ENCODE measurements at regions not wholly inside any gene's neighbourhood (a gene's known extent, or its start where the extent isn't known, plus 50 kb on each side); places are given as distances from the start of the nearest gene placed in this dataset.

- Histone ChIP-seq H3K36me3 (ENCODE audit: control insufficient read depth, insufficient read depth, low read length) (no peaks in the 10 kb centered on the region), H3K4me3 (ENCODE audit: low read depth, low read length) (no peak overlapping the region), H3K27me3 (ENCODE audit: control insufficient read depth, insufficient read depth, low read length) (no peaks in the 10 kb centered on the region)
- TF ChIP-seq CTCF (IDR thresholded peaks at IDR 0.05; ENCODE audit: insufficient read depth, low read length, severe bottlenecking): no peak
- FAIRE-seq (no peak), DNase-seq (ENCODE audit: low read depth) (no peak)
These were observed 86.7 kb upstream of the ZNF716 start for GRCh38 chr7:57363321-57363720.

- Histone ChIP-seq H3K4me3 (ENCODE audit: low read depth, low read length) (no peak overlapping the region), H3K36me3 (ENCODE audit: control insufficient read depth, insufficient read depth, low read length) (no peaks in the 10 kb centered on the region), H3K27me3 (ENCODE audit: control insufficient read depth, insufficient read depth, low read length) (no peaks in the 10 kb centered on the region)
- DNase-seq (ENCODE audit: low read depth) (no peak), FAIRE-seq (no peak)
- no peak for TF ChIP-seq CTCF (IDR thresholded peaks at IDR 0.05; ENCODE audit: insufficient read depth, low read length, severe bottlenecking)
These were observed 84.9 kb upstream of the ZNF716 start for GRCh38 chr7:57364933-57365710.

- H3K4me3 ChIP-seq (ENCODE audit: low read depth, low read length): no peak overlapping the region
- no peak for TF ChIP-seq CTCF (IDR thresholded peaks at IDR 0.05; ENCODE audit: insufficient read depth, low read length, severe bottlenecking)
- FAIRE-seq: no peak
These were observed 82.8 kb upstream of the ZNF716 start for GRCh38 chr7:57367171-57367570.

GRCh38 chr7:57370066-57370738 is 79.8 kb upstream of the ZNF716 start:
- H3K4me3 ChIP-seq (ENCODE audit: low read depth, low read length): no peak overlapping the region
- DNase-seq (ENCODE audit: low read depth): no peak
- no peaks in the 10 kb centered on the region for H3K27me3 ChIP-seq (ENCODE audit: control insufficient read depth, insufficient read depth, low read length)
- no peak for TF ChIP-seq CTCF (IDR thresholded peaks at IDR 0.05; ENCODE audit: insufficient read depth, low read length, severe bottlenecking)
- FAIRE-seq: no peak
- H3K36me3 ChIP-seq (ENCODE audit: control insufficient read depth, insufficient read depth, low read length): no peaks in the 10 kb centered on the region

More at GRCh38 chr7:57367171-57367570, 82.8 kb upstream of the ZNF716 start:
- no peak for DNase-seq (ENCODE audit: low read depth)
- Histone ChIP-seq H3K27me3 (ENCODE audit: control insufficient read depth, insufficient read depth, low read length) (no peaks in the 10 kb centered on the region), H3K36me3 (ENCODE audit: control insufficient read depth, insufficient read depth, low read length) (no peaks in the 10 kb centered on the region)

GRCh38 chr7:57370739-57371098 is 79.3 kb upstream of the ZNF716 start:
- no peak for FAIRE-seq

More at GRCh38 chr7:57370739-57371098, 79.3 kb upstream of the ZNF716 start:
- Histone ChIP-seq H3K27me3 (ENCODE audit: control insufficient read depth, insufficient read depth, low read length) (no peaks in the 10 kb centered on the region), H3K36me3 (ENCODE audit: control insufficient read depth, insufficient read depth, low read length) (no peaks in the 10 kb centered on the region), H3K4me3 (ENCODE audit: low read depth, low read length) (no peak overlapping the region)
- no peak for TF ChIP-seq CTCF (IDR thresholded peaks at IDR 0.05; ENCODE audit: insufficient read depth, low read length, severe bottlenecking)
- DNase-seq (ENCODE audit: low read depth): no peak

All from bronchial epithelial cell (primary cell).